Ovary (tissue), 7 donors: ENCODE measurements at regions not wholly inside any gene's neighbourhood (a gene's known extent, or its start where the extent isn't known, plus 50 kb on each side); places are given as distances from the start of the nearest gene placed in this dataset.

Experiments
- DNase-seq, 5 donors: peaks; one replicate each; pipeline ENCODE4 v3.0.0-alpha.2; 2019 to 2020
- H3K27ac ChIP-seq, 2 donors: fragments of 200-600 bp; one replicate each; pipeline versions ENCODE4 v1.5.1 to v1.8.0; 2019 to 2022
- H3K27me3 ChIP-seq: fragments of 200-600 bp; one replicate; pipeline ENCODE4 v1.8.0; 2022
- H3K36me3 ChIP-seq: fragments of 200-600 bp; sonication (generic); one replicate; pipeline ENCODE4 v1.5.1; 2019
- H3K4me1 ChIP-seq: one replicate; pipeline ENCODE4 v1.8.1; 2013; ENCODE audit warnings: mild to moderate bottlenecking, moderate library complexity; ENCODE audit not compliant: insufficient read depth
- H3K4me3 ChIP-seq: fragments of 200-600 bp; sonication (generic); one replicate; pipeline ENCODE4 v1.5.1; 2017
- H3K9me3 ChIP-seq, 2 donors: fragments of 200-600 bp in 1 of 2; sonication (generic) in 1 of 2; one replicate each; pipeline versions ENCODE4 v1.5.1 to v1.8.1; 2013 to 2019; ENCODE audit warnings: mild to moderate bottlenecking in 1 of 2, moderate library complexity in 1 of 2
- CTCF ChIP-seq, 3 donors: fragments of 450-650 bp in 2 of 3; fragments of 200-600 bp in 1 of 3; IDR thresholded peaks; one replicate each; pipeline versions ENCODE4 v1.5.1 to v1.8.0; 2016 to 2022; ENCODE audit warnings: antibody characterized with exemption in 3 of 3, mild to moderate bottlenecking in 1 of 3
- EP300 ChIP-seq: sonication (generic); formaldehyde crosslinking; IDR thresholded peaks from one replicate; pipeline ENCODE4 v1.6.1; 2017; ENCODE audit warnings: antibody characterized with exemption
- POLR2A ChIP-seq: fragments of 450-650 bp; IDR thresholded peaks from one replicate; pipeline ENCODE4 v1.6.1; 2017; ENCODE audit warnings: antibody characterized with exemption, mild to moderate bottlenecking, moderate library complexity
- WGBS, 3 donors: extraction: QIAGEN DNeasy Blood & Tissue Kit in 1 of 3; methylation state at CpG; one replicate each; pipeline versions ENCODE4 v1.1.5 to v1.1.7; 2013 to 2017; 5-methylcytosine and 5-hydroxymethylcytosine counted together
- intact Hi-C, 4 donors: fragments of 100-400 bp; cut with DNase I; formaldehyde crosslinking; loops; one replicate each; pipeline versions ENCODE4 v1.11.0 to v1.15.1; 2022 to 2023
- donor health status: DM: no; HTN: no; CAD: no; lungs with moderate emphysema.
- donor health status: DM: no; HTN: no; CAD: no.
- donor health status: Bipolar disorder and iron deficiency.
- donor health status: DM: no; HTN: no; CAD: no.
- donor health status: DM: yes; HTN: yes; CAD: no.

GRCh38 chr1:47621977-47622376, 184.1 kb downstream of the FOXD2 start:
- WGBS, 3 donors, result 52 to 58% (median 55%) methylated on average over 3 of the region's 3 CpGs
- H3K27ac ChIP-seq, result no peak overlapping the region

GRCh38 chr1:47622776-47623556, 185.1 kb downstream of the FOXD2 start:
- H3K9me3 ChIP-seq, result no peaks in the 10 kb centered on the region
- TF ChIP-seq CTCF (IDR thresholded peaks at IDR 0.05), result no peak
- TF ChIP-seq POLR2A, result no peak
- TF ChIP-seq EP300, result no peak
- H3K4me1 ChIP-seq, result no peaks in the 10 kb centered on the region
- WGBS, 3 donors, result 62 to 66% (median 64%) methylated on average over 8 of the region's 8 CpGs
- DNase-seq, result no peak
- intact Hi-C loops, result no loop called here
- no peaks in the 10 kb centered on the region for H3K36me3 ChIP-seq
- H3K27ac ChIP-seq, result no peak overlapping the region
- no peaks in the 10 kb centered on the region for H3K27me3 ChIP-seq
- H3K4me3 ChIP-seq, result no peak overlapping the region

More at GRCh38 chr1:47621977-47622376, 184.1 kb downstream of the FOXD2 start:
- intact Hi-C loops, result no loop called here
- TF ChIP-seq CTCF (IDR thresholded peaks at IDR 0.05) (no peak), POLR2A (no peak), EP300 (no peak)
- Histone ChIP-seq H3K4me1 (no peaks in the 10 kb centered on the region), H3K9me3 (no peaks in the 10 kb centered on the region), H3K36me3 (no peaks in the 10 kb centered on the region), H3K4me3 (no peak overlapping the region), H3K27me3 (no peaks in the 10 kb centered on the region)
- peak in 1 of 5 donors; percentile 5 for DNase-seq

GRCh38 chr1:47623557-47623940, 185.7 kb downstream of the FOXD2 start:
- intact Hi-C loops, result no loop called here
- no peak for TF ChIP-seq CTCF (IDR thresholded peaks at IDR 0.05)
- no peak for TF ChIP-seq EP300
- TF ChIP-seq POLR2A, result no peak
- H3K36me3 ChIP-seq, result no peaks in the 10 kb centered on the region
- no peaks in the 10 kb centered on the region for H3K4me1 ChIP-seq
- WGBS, 3 donors, result 84 to 96% (median 90%) methylated on average over 5 of the region's 5 CpGs
- H3K9me3 ChIP-seq, result no peaks in the 10 kb centered on the region
- no peak overlapping the region for H3K27ac ChIP-seq
- H3K27me3 ChIP-seq, result no peaks in the 10 kb centered on the region
- no peak for DNase-seq
- H3K4me3 ChIP-seq, result no peak overlapping the region

GRCh38 chr1:47624531-47624930, 186.7 kb downstream of the FOXD2 start:
- intact Hi-C loops, result no loop called here
- 55 to 64% (median 60%) methylated on average over 4 of the region's 4 CpGs for WGBS, 3 donors
- Histone ChIP-seq H3K9me3 (no peaks in the 10 kb centered on the region), H3K4me1 (no peaks in the 10 kb centered on the region), H3K27ac (no peak overlapping the region), H3K36me3 (no peaks in the 10 kb centered on the region), H3K4me3 (no peak overlapping the region), H3K27me3 (no peaks in the 10 kb centered on the region)
- DNase-seq, result no peak
- TF ChIP-seq EP300 (no peak), CTCF (IDR thresholded peaks at IDR 0.05) (no peak), POLR2A (no peak)
